CD14-positive monocyte (primary cell): ENCODE measurements at regions not wholly inside any gene's neighbourhood (a gene's known extent, or its start where the extent isn't known, plus 50 kb on each side); places are given as distances from the start of the nearest gene placed in this dataset.

ENCODE experiments used
- DNase-seq, 3 donors: peaks; one replicate each; pipeline ENCODE4 v3.0.0-alpha.2; 2011 to 2022
- H2AFZ ChIP-seq: 2 replicates; pipeline ENCODE4 v1.6.0; 2012; ENCODE audit warnings: mild to moderate bottlenecking, low read depth, low read length, inconsistent platforms; ENCODE audit not compliant: insufficient read depth, poor library complexity, severe bottlenecking
- H3K27ac ChIP-seq, 2 donors: 1 replicate in 1 of 2; 2 replicates in 1 of 2; pipeline ENCODE4 v1.5.1; 2012 to 2013; ENCODE audit warnings: low read length in 2 of 2, control low read depth in 1 of 2, inconsistent platforms in 1 of 2, low read depth in 1 of 2, mild to moderate bottlenecking in 1 of 2
- H3K27me3 ChIP-seq, 2 donors: one replicate each; pipeline versions ENCODE4 v1.6.0 to v1.6.1; 2011 to 2013; ENCODE audit warnings: low read length in 2 of 2; ENCODE audit not compliant: control insufficient read depth in 2 of 2, insufficient read depth in 2 of 2
- H3K36me3 ChIP-seq, 2 donors: replicated peaks in 1 of 2; 1 replicate in 1 of 2; 2 replicates in 1 of 2; pipeline versions ENCODE4 v1.5.1 to v1.6.1; 2012 to 2013; ENCODE audit warnings: low read length in 2 of 2, control low read depth in 1 of 2, inconsistent platforms in 1 of 2, mild to moderate bottlenecking in 1 of 2; ENCODE audit not compliant: insufficient read depth in 2 of 2, control insufficient read depth in 1 of 2
- H3K4me1 ChIP-seq, 2 donors: 1 replicate in 1 of 2; 2 replicates in 1 of 2; pipeline versions ENCODE4 v1.5.1 to v1.6.1; 2012 to 2013; ENCODE audit warnings: low read length in 2 of 2, control low read depth in 1 of 2, inconsistent platforms in 1 of 2, mild to moderate bottlenecking in 1 of 2, moderate library complexity in 1 of 2; ENCODE audit not compliant: insufficient read depth in 2 of 2, control insufficient read depth in 1 of 2
- H3K4me2 ChIP-seq: replicated peaks from 2 replicates; pipeline ENCODE3; 2012; ENCODE audit warnings: low read length, moderate library complexity, mild to moderate bottlenecking; ENCODE audit not compliant: poor library complexity, severe bottlenecking; ENCODE audit errors: extremely low read depth
- H3K4me3 ChIP-seq, 3 experiments: fragments of 200-600 bp in 1 of 3; sonication (generic) in 1 of 3; replicated peaks in 1 of 3; 1 replicate in 2 of 3; 2 replicates in 1 of 3; pipeline ENCODE4 v1.5.1; 2011 to 2013; ENCODE audit warnings: low read length in 3 of 3, mild to moderate bottlenecking in 3 of 3, control low read depth in 2 of 3, low read depth in 2 of 3, inconsistent platforms in 1 of 3, moderate library complexity in 1 of 3
- H3K79me2 ChIP-seq: 2 replicates; pipeline ENCODE4 v1.6.0; 2012; ENCODE audit warnings: mild to moderate bottlenecking, control low read depth, inconsistent platforms, low read length, moderate library complexity; ENCODE audit not compliant: insufficient read depth
- H3K9ac ChIP-seq: 2 replicates; pipeline ENCODE4 v1.6.0; 2017; ENCODE audit warnings: low read length, mild to moderate bottlenecking; ENCODE audit not compliant: insufficient read depth, poor library complexity, severe bottlenecking
- H3K9me3 ChIP-seq, 2 donors: replicated peaks in 1 of 2; 1 replicate in 1 of 2; 2 replicates in 1 of 2; pipeline versions ENCODE4 v1.5.1 to v1.6.1; 2012 to 2013; ENCODE audit warnings: low read length in 2 of 2, control low read depth in 1 of 2; ENCODE audit not compliant: control insufficient read depth in 1 of 2, insufficient read depth in 1 of 2
- H4K20me1 ChIP-seq: 2 replicates; pipeline ENCODE4 v1.6.0; 2012; ENCODE audit warnings: mild to moderate bottlenecking, low read length, control low read depth, moderate library complexity; ENCODE audit not compliant: insufficient read depth
- H3K27ac Mint-ChIP-seq, 7 donors: one replicate each; pipeline ENCODE4 v1.8.0; 2020; ENCODE audit warnings: mild to moderate bottlenecking in 7 of 7, mixed read lengths in 7 of 7, moderate library complexity in 6 of 7, inconsistent platforms in 2 of 7
- H3K27me3 Mint-ChIP-seq, 3 donors: one replicate each; pipeline ENCODE4 v1.8.0; 2021 to 2022; ENCODE audit warnings: low read depth in 3 of 3, mild to moderate bottlenecking in 3 of 3, mixed read lengths in 3 of 3, moderate library complexity in 3 of 3, inconsistent platforms in 1 of 3
- H3K36me3 Mint-ChIP-seq, 2 donors: one replicate each; pipeline ENCODE4 v1.8.0; 2020; ENCODE audit warnings: mixed read lengths in 2 of 2, inconsistent platforms in 1 of 2, mild to moderate bottlenecking in 1 of 2
- H3K4me1 Mint-ChIP-seq: one replicate; pipeline ENCODE4 v1.8.0; 2020; ENCODE audit warnings: mild to moderate bottlenecking, mixed read lengths
- H3K4me3 Mint-ChIP-seq, 2 donors: one replicate each; pipeline ENCODE4 v1.8.0; 2020; ENCODE audit warnings: mild to moderate bottlenecking in 2 of 2, mixed read lengths in 2 of 2, moderate library complexity in 1 of 2
- H3K9me3 Mint-ChIP-seq, 7 donors: one replicate each; pipeline ENCODE4 v1.8.0; 2020 to 2022; ENCODE audit warnings: mixed read lengths in 7 of 7, mild to moderate bottlenecking in 6 of 7, moderate library complexity in 6 of 7, inconsistent platforms in 2 of 7
- CTCF ChIP-seq: fragments of 200-600 bp; IDR thresholded peaks from one replicate; pipeline ENCODE4 v1.8.0; 2022; ENCODE audit warnings: antibody characterized with exemption, mild to moderate bottlenecking
- WGBS: methylation state at CpG from one replicate; pipeline ENCODE4 v1.1.5; 2013; ENCODE audit warnings: missing lambda C conversion rate; ENCODE audit not compliant: insufficient coverage; 5-methylcytosine and 5-hydroxymethylcytosine counted together
- intact Hi-C, 2 donors: fragments of 100-400 bp; cut with micrococcal nuclease; formaldehyde crosslinking; loops; one replicate each; pipeline versions ENCODE4 v1.15.0 to v1.15.1; 2023

- no peaks in the 10 kb centered on the region for H3K36me3 ChIP-seq
- 67% methylated on average over 1 of the region's 3 CpGs for WGBS
- H3K27ac Mint-ChIP-seq: no peak overlapping the region
These were observed 239.8 kb upstream of the SALL1 start for GRCh38 chr16:51390877-51391276.

GRCh38 chr16:51389881-51390280, 238.8 kb upstream of the SALL1 start:
- no CpG with 5 or more reads among the region's 1 CpG for WGBS
- H3K36me3 Mint-ChIP-seq: no peaks in the 10 kb centered on the region
- H3K27ac ChIP-seq: no peak overlapping the region

More at GRCh38 chr16:51390877-51391276, 239.8 kb upstream of the SALL1 start:
- TF ChIP-seq CTCF: no peak
- H3K9me3 Mint-ChIP-seq: peaks cover 0 to 10% (median 2%) of the 10 kb centered on the region in 7 donors
- peaks cover 2 to 7% (median 2%) of the 10 kb centered on the region in 3 donors for H3K27me3 Mint-ChIP-seq
- no peak overlapping the region for H3K4me3 Mint-ChIP-seq
- Histone ChIP-seq H2AFZ (no peak overlapping the region), H3K27ac (no peak overlapping the region), H3K4me3 (no peak overlapping the region), H3K9me3 (peaks cover 3 to 13% of the 10 kb centered on the region in 2 donors), H3K4me1 (no peaks in the 10 kb centered on the region), H3K79me2 (no peaks in the 10 kb centered on the region), H3K27me3 (no peaks in the 10 kb centered on the region), H3K9ac (no peak overlapping the region), H4K20me1 (no peaks in the 10 kb centered on the region), H3K4me2 (no peak overlapping the region)
- H3K36me3 Mint-ChIP-seq: no peaks in the 10 kb centered on the region
- DNase-seq: no peak
- no peaks in the 10 kb centered on the region for H3K4me1 Mint-ChIP-seq
- intact Hi-C loops: no loop called here

More at GRCh38 chr16:51389881-51390280, 238.8 kb upstream of the SALL1 start:
- H3K4me2 ChIP-seq: no peak overlapping the region
- no peak overlapping the region for H3K9ac ChIP-seq
- Mint-ChIP-seq H3K27ac (no peak overlapping the region), H3K4me3 (no peak overlapping the region), H3K9me3 (peaks cover 0 to 9% (median 2%) of the 10 kb centered on the region in 7 donors), H3K27me3 (peaks cover 2 to 7% (median 2%) of the 10 kb centered on the region in 3 donors), H3K4me1 (no peaks in the 10 kb centered on the region)
- H3K79me2 ChIP-seq: no peaks in the 10 kb centered on the region
- H2AFZ ChIP-seq: no peak overlapping the region
- no peaks in the 10 kb centered on the region for H3K4me1 ChIP-seq
- H3K27me3 ChIP-seq: no peaks in the 10 kb centered on the region
- no peaks in the 10 kb centered on the region for H3K36me3 ChIP-seq
- no peak for DNase-seq
- H3K4me3 ChIP-seq: no peak overlapping the region
- no peak for TF ChIP-seq CTCF
- no peaks in the 10 kb centered on the region for H4K20me1 ChIP-seq
- intact Hi-C loops: no loop called here
- peaks cover 3 to 11% of the 10 kb centered on the region in 2 donors for H3K9me3 ChIP-seq
